CD14-positive monocyte (primary cell): ENCODE measurements at regions not wholly inside any gene's neighbourhood (a gene's known extent, or its start where the extent isn't known, plus 50 kb on each side); places are given as distances from the start of the nearest gene placed in this dataset.
"Not testable (repeated sequence)": the region's sequence is repeated elsewhere in the genome, so short reads cannot be mapped to it uniquely, and the experiment has no call there.

Experiments
- DNase-seq, 3 donors: peaks; one replicate each; pipeline ENCODE4 v3.0.0-alpha.2; 2011 to 2022
- H2AFZ ChIP-seq: 2 replicates; pipeline ENCODE4 v1.6.0; 2012; ENCODE audit warnings: mild to moderate bottlenecking, low read depth, low read length, inconsistent platforms; ENCODE audit not compliant: insufficient read depth, poor library complexity, severe bottlenecking
- H3K27ac ChIP-seq, 2 donors: 1 replicate in 1 of 2; 2 replicates in 1 of 2; pipeline ENCODE4 v1.5.1; 2012 to 2013; ENCODE audit warnings: low read length in 2 of 2, control low read depth in 1 of 2, inconsistent platforms in 1 of 2, low read depth in 1 of 2, mild to moderate bottlenecking in 1 of 2
- H3K27me3 ChIP-seq, 2 donors: one replicate each; pipeline versions ENCODE4 v1.6.0 to v1.6.1; 2011 to 2013; ENCODE audit warnings: low read length in 2 of 2; ENCODE audit not compliant: control insufficient read depth in 2 of 2, insufficient read depth in 2 of 2
- H3K36me3 ChIP-seq, 2 donors: replicated peaks in 1 of 2; 1 replicate in 1 of 2; 2 replicates in 1 of 2; pipeline versions ENCODE4 v1.5.1 to v1.6.1; 2012 to 2013; ENCODE audit warnings: low read length in 2 of 2, control low read depth in 1 of 2, inconsistent platforms in 1 of 2, mild to moderate bottlenecking in 1 of 2; ENCODE audit not compliant: insufficient read depth in 2 of 2, control insufficient read depth in 1 of 2
- H3K4me1 ChIP-seq, 2 donors: 1 replicate in 1 of 2; 2 replicates in 1 of 2; pipeline versions ENCODE4 v1.5.1 to v1.6.1; 2012 to 2013; ENCODE audit warnings: low read length in 2 of 2, control low read depth in 1 of 2, inconsistent platforms in 1 of 2, mild to moderate bottlenecking in 1 of 2, moderate library complexity in 1 of 2; ENCODE audit not compliant: insufficient read depth in 2 of 2, control insufficient read depth in 1 of 2
- H3K4me2 ChIP-seq: replicated peaks from 2 replicates; pipeline ENCODE3; 2012; ENCODE audit warnings: low read length, moderate library complexity, mild to moderate bottlenecking; ENCODE audit not compliant: poor library complexity, severe bottlenecking; ENCODE audit errors: extremely low read depth
- H3K4me3 ChIP-seq, 3 experiments: fragments of 200-600 bp in 1 of 3; sonication (generic) in 1 of 3; replicated peaks in 1 of 3; 1 replicate in 2 of 3; 2 replicates in 1 of 3; pipeline ENCODE4 v1.5.1; 2011 to 2013; ENCODE audit warnings: low read length in 3 of 3, mild to moderate bottlenecking in 3 of 3, control low read depth in 2 of 3, low read depth in 2 of 3, inconsistent platforms in 1 of 3, moderate library complexity in 1 of 3
- H3K79me2 ChIP-seq: 2 replicates; pipeline ENCODE4 v1.6.0; 2012; ENCODE audit warnings: mild to moderate bottlenecking, control low read depth, inconsistent platforms, low read length, moderate library complexity; ENCODE audit not compliant: insufficient read depth
- H3K9ac ChIP-seq: 2 replicates; pipeline ENCODE4 v1.6.0; 2017; ENCODE audit warnings: low read length, mild to moderate bottlenecking; ENCODE audit not compliant: insufficient read depth, poor library complexity, severe bottlenecking
- H3K9me3 ChIP-seq, 2 donors: replicated peaks in 1 of 2; 1 replicate in 1 of 2; 2 replicates in 1 of 2; pipeline versions ENCODE4 v1.5.1 to v1.6.1; 2012 to 2013; ENCODE audit warnings: low read length in 2 of 2, control low read depth in 1 of 2; ENCODE audit not compliant: control insufficient read depth in 1 of 2, insufficient read depth in 1 of 2
- H4K20me1 ChIP-seq: 2 replicates; pipeline ENCODE4 v1.6.0; 2012; ENCODE audit warnings: mild to moderate bottlenecking, low read length, control low read depth, moderate library complexity; ENCODE audit not compliant: insufficient read depth
- H3K27ac Mint-ChIP-seq, 7 donors: one replicate each; pipeline ENCODE4 v1.8.0; 2020; ENCODE audit warnings: mild to moderate bottlenecking in 7 of 7, mixed read lengths in 7 of 7, moderate library complexity in 6 of 7, inconsistent platforms in 2 of 7
- H3K27me3 Mint-ChIP-seq, 3 donors: one replicate each; pipeline ENCODE4 v1.8.0; 2021 to 2022; ENCODE audit warnings: low read depth in 3 of 3, mild to moderate bottlenecking in 3 of 3, mixed read lengths in 3 of 3, moderate library complexity in 3 of 3, inconsistent platforms in 1 of 3
- H3K36me3 Mint-ChIP-seq, 2 donors: one replicate each; pipeline ENCODE4 v1.8.0; 2020; ENCODE audit warnings: mixed read lengths in 2 of 2, inconsistent platforms in 1 of 2, mild to moderate bottlenecking in 1 of 2
- H3K4me1 Mint-ChIP-seq: one replicate; pipeline ENCODE4 v1.8.0; 2020; ENCODE audit warnings: mild to moderate bottlenecking, mixed read lengths
- H3K4me3 Mint-ChIP-seq, 2 donors: one replicate each; pipeline ENCODE4 v1.8.0; 2020; ENCODE audit warnings: mild to moderate bottlenecking in 2 of 2, mixed read lengths in 2 of 2, moderate library complexity in 1 of 2
- H3K9me3 Mint-ChIP-seq, 7 donors: one replicate each; pipeline ENCODE4 v1.8.0; 2020 to 2022; ENCODE audit warnings: mixed read lengths in 7 of 7, mild to moderate bottlenecking in 6 of 7, moderate library complexity in 6 of 7, inconsistent platforms in 2 of 7
- WGBS: methylation state at CpG from one replicate; pipeline ENCODE4 v1.1.5; 2013; ENCODE audit warnings: missing lambda C conversion rate; ENCODE audit not compliant: insufficient coverage; 5-methylcytosine and 5-hydroxymethylcytosine counted together
- intact Hi-C, 2 donors: fragments of 100-400 bp; cut with micrococcal nuclease; formaldehyde crosslinking; loops; one replicate each; pipeline versions ENCODE4 v1.15.0 to v1.15.1; 2023

DNA sequence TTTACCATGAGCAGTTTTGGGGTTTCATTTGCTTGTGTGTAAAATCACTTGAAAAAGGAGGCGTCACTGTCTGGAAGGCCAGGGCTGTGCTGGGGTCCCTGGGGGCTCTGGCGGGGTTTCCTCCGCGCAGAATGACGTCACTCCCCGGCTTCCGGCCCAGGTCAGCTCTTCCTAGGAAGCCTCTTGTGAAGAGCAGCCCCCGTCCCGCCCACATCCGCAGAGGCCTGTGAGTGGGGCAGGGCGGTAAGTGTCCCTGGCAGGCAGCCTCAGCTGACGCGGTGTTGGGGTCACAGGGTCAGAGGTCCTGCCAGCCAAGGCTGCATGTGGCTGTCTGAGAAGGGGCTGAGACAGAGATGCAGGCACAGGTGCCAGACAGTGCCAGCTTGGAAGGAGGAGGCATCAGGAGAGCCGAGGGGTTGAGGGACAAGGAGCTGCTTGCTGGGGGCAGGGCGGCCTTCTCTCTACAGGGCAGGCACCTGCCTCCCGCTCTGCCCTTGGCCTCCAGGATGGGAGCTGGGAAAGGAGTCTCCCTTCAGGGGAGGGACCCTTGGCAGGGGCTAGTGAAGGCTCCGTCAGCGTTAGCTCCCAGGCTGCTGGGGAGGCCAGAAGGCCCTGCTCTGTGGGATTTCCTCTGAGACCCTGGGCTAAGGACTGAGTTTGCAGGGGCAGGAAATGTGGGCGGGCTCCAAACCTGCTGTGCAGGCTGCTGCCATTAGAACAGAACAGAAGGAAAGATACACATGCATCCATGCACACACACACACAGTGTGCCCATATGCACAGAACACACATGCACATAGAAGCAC is 3951.6 kb upstream of the TPTE start:
- H3K4me3 Mint-ChIP-seq, H3K36me3 Mint-ChIP-seq, H3K27me3 ChIP-seq, intact Hi-C loops, H3K4me1 Mint-ChIP-seq, H3K4me3 ChIP-seq, H3K36me3 ChIP-seq, H3K9me3 Mint-ChIP-seq, H3K27ac ChIP-seq, DNase-seq, H3K27ac Mint-ChIP-seq, H3K4me2 ChIP-seq, H3K79me2 ChIP-seq, H2AFZ ChIP-seq, H3K27me3 Mint-ChIP-seq, H3K4me1 ChIP-seq, H3K9ac ChIP-seq, H3K9me3 ChIP-seq, H4K20me1 ChIP-seq: not testable (repeated sequence)
- no CpG with 5 or more reads among the region's 19 CpGs for WGBS

DNA sequence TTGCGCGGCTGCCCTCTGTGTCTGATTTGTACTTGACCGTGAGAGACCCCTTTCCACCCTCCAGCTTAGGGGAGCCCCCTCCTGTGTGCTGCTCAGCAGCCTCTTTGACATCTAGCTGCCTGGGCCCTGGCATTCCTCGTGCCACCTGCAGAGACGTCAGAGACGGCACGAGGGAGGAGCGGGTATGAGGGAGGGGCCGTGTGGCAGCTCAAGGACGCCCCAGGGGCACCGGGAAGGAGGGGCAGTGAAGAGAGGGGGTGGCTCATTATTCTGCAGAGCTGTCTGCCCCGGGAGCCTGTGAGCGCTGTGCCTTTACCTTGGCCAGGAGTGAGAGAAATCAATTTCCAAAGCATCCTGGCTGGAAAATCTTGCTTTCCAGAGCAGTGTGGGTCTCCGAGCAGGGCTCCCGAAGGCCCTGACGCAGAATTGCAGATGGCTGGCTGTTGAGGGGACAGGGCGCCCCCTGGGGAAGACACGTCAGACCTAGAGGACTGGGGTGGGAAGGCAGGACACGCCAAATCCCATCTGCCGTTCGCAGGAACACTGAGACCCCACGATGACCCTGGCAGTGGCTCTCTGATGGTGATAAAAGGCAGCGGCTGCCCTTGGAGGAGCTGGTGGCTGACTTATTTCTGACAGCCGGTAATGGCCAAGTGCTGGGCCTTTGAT is 3950.5 kb upstream of the TPTE start:
- H3K4me2 ChIP-seq, H3K4me1 Mint-ChIP-seq, H3K79me2 ChIP-seq, H3K36me3 ChIP-seq, H3K9ac ChIP-seq, H3K27ac Mint-ChIP-seq, H3K9me3 ChIP-seq, H3K27me3 ChIP-seq, H3K4me3 ChIP-seq, H3K4me1 ChIP-seq, H2AFZ ChIP-seq, H3K27me3 Mint-ChIP-seq, H3K36me3 Mint-ChIP-seq, DNase-seq, H3K9me3 Mint-ChIP-seq, H4K20me1 ChIP-seq, intact Hi-C loops, H3K27ac ChIP-seq, H3K4me3 Mint-ChIP-seq: not testable (repeated sequence)
- no CpG with 5 or more reads among the region's 24 CpGs for WGBS

DNA sequence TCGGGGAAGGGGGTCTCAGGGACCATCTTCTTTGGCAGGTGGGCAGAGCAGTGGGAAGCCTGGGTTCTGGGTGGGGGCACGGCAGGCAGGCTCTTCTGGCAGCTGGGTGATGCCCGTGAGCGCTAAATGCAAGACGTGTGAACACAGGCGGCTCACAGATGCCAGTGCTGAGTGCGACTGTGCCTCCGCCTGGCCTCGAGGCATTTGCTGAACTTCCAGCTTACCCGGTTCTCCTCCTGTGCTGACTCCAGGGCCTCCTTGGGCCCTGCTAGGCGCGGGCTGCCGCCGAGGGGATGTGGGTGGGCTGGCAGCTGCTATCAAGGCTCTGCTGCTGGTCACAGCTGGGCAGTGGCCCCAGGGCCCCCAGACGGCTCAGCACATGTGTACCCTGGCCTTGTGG is 3947.8 kb upstream of the TPTE start:
- H3K9ac ChIP-seq, DNase-seq, H3K4me1 Mint-ChIP-seq, H2AFZ ChIP-seq, H3K4me1 ChIP-seq, H3K27ac ChIP-seq, H3K9me3 Mint-ChIP-seq, H3K36me3 Mint-ChIP-seq, H4K20me1 ChIP-seq, H3K36me3 ChIP-seq, H3K27ac Mint-ChIP-seq, H3K4me3 Mint-ChIP-seq, H3K27me3 ChIP-seq, H3K9me3 ChIP-seq, H3K27me3 Mint-ChIP-seq, intact Hi-C loops, H3K79me2 ChIP-seq, H3K4me3 ChIP-seq, H3K4me2 ChIP-seq: not testable (repeated sequence)
- no CpG with 5 or more reads among the region's 15 CpGs for WGBS

DNA sequence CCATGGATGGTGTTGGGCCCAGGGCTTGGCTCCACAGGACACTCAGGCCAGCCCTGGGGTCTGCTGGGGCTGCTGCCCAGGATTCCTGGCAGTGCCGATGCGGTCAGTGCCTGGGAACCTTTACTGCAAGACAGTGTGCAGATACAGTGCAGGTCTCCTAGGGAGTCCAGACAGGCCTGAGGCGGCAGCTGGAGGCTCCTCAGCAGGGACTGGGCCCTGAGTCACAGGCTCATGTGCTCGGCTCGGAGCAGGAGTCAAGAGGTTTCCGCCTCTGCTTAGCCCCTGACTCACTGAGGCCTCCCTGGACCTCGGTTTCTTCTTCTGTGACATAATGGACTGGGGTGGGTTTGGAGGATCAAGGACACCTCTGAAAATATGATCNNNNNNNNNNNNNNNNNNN is 3941.6 kb upstream of the TPTE start:
- H3K4me3 ChIP-seq, H2AFZ ChIP-seq, H4K20me1 ChIP-seq, H3K27ac ChIP-seq, H3K4me1 Mint-ChIP-seq, H3K4me3 Mint-ChIP-seq, H3K79me2 ChIP-seq, H3K9me3 ChIP-seq, H3K36me3 Mint-ChIP-seq, H3K27ac Mint-ChIP-seq, H3K9ac ChIP-seq, H3K36me3 ChIP-seq, DNase-seq, H3K27me3 Mint-ChIP-seq, H3K9me3 Mint-ChIP-seq, H3K27me3 ChIP-seq, H3K4me1 ChIP-seq, intact Hi-C loops, H3K4me2 ChIP-seq: not testable (repeated sequence)
- WGBS, result no CpG with 5 or more reads among the region's 7 CpGs
